Activated CD8-positive, alpha-beta T cell treated with anti-CD3 and anti-CD28 coated beads, Interleukin-2, amount 10 ng/mL, durations not matched to agents 7 days and 5 days (primary cell): ENCODE measurements at regions not wholly inside any gene's neighbourhood (a gene's known extent, or its start where the extent isn't known, plus 50 kb on each side); places are given as distances from the start of the nearest gene placed in this dataset.

Experiments
- ATAC-seq: fragments of 150-1000 bp; cut with Tn5 transposase; one replicate; pipeline ENCODE4 v1.10.0; 2021; ENCODE audit warnings: moderate library complexity
- CTCF ChIA-PET: fragments of 350-600 bp; sonication (Branson Sonifier 250); formaldehyde crosslinking; loops from one replicate; lab custom pipeline; 2021; ENCODE audit warnings: antibody characterized with exemption; lab: Charles Lee
- POLR2A ChIA-PET: fragments of 350-600 bp; sonication (Branson Sonifier 250); formaldehyde crosslinking; loops from one replicate; lab custom pipeline; 2021; ENCODE audit warnings: antibody characterized with exemption; lab: Charles Lee
- DNase-seq: peaks from one replicate; pipeline ENCODE4 v3.0.0-alpha.2; 2020
- H3K27ac Mint-ChIP-seq: one replicate; pipeline ENCODE4 v1.8.0; 2021; ENCODE audit warnings: mild to moderate bottlenecking, mixed read lengths
- H3K27me3 Mint-ChIP-seq: one replicate; pipeline ENCODE4 v1.8.0; 2021; ENCODE audit warnings: low read depth, mixed read lengths
- H3K36me3 Mint-ChIP-seq: one replicate; pipeline ENCODE4 v1.8.0; 2021; ENCODE audit warnings: low read depth, mixed read lengths
- H3K4me1 Mint-ChIP-seq: one replicate; pipeline ENCODE4 v1.8.0; 2021; ENCODE audit warnings: low read depth, mixed read lengths
- H3K4me3 Mint-ChIP-seq: one replicate; pipeline ENCODE4 v1.8.0; 2021; ENCODE audit warnings: mild to moderate bottlenecking, mixed read lengths
- H3K9me3 Mint-ChIP-seq: one replicate; pipeline ENCODE4 v1.8.0; 2022; ENCODE audit warnings: mixed read lengths; ENCODE audit not compliant: insufficient read depth

GRCh38 chr5:159751459-159751858 is 164.8 kb upstream of the ADRA1B start:
- Mint-ChIP-seq H3K4me1 (peaks cover 3% of the 10 kb centered on the region), H3K9me3 (peaks cover 9% of the 10 kb centered on the region), H3K36me3 (no peaks in the 10 kb centered on the region), H3K4me3 (no peak overlapping the region), H3K27ac (no peak overlapping the region), H3K27me3 (no peaks in the 10 kb centered on the region)
- ATAC-seq (no peak), DNase-seq (no peak)
- ChIA-PET CTCF (interaction anchor here (1.4 kb wide), 1 partner anchor 235 kb away, joined by 3 read pairs; no protein-coding TSS in a partner anchor), POLR2A (no interaction called here)

GRCh38 chr5:159752622-159753275 is 163.5 kb upstream of the ADRA1B start:
- Mint-ChIP-seq H3K9me3 (peaks cover 9% of the 10 kb centered on the region), H3K4me1 (peaks cover 3% of the 10 kb centered on the region), H3K36me3 (no peaks in the 10 kb centered on the region), H3K27ac (no peak overlapping the region), H3K27me3 (no peaks in the 10 kb centered on the region), H3K4me3 (no peak overlapping the region)
- CTCF ChIA-PET: interaction anchor here (1.4 kb wide), 1 partner anchor 237 kb away, joined by 3 read pairs; no protein-coding TSS in a partner anchor
- no peak for DNase-seq
- POLR2A ChIA-PET: no interaction called here
- no peak for ATAC-seq

GRCh38 chr5:159758189-159758588 is 158.1 kb upstream of the ADRA1B start:
- POLR2A ChIA-PET: no interaction called here
- CTCF ChIA-PET: no interaction called here
- Mint-ChIP-seq H3K4me3 (no peak overlapping the region), H3K4me1 (peaks cover under 1% of the 10 kb centered on the region), H3K27ac (no peak overlapping the region), H3K36me3 (no peaks in the 10 kb centered on the region), H3K9me3 (no peaks in the 10 kb centered on the region), H3K27me3 (peaks cover 4% of the 10 kb centered on the region)
- ATAC-seq: no peak
- no peak for DNase-seq

GRCh38 chr5:159759791-159760290 is 156.4 kb upstream of the ADRA1B start:
- Mint-ChIP-seq H3K27ac (no peak overlapping the region), H3K9me3 (no peaks in the 10 kb centered on the region), H3K4me1 (peaks cover 17% of the 10 kb centered on the region), H3K36me3 (no peaks in the 10 kb centered on the region), H3K27me3 (peaks cover 4% of the 10 kb centered on the region), H3K4me3 (no peak overlapping the region)
- ChIA-PET POLR2A (no interaction called here), CTCF (no interaction called here)
- ATAC-seq: no peak
- DNase-seq: no peak

GRCh38 chr5:159762921-159763320 is 153.4 kb upstream of the ADRA1B start:
- no peak overlapping the region for H3K4me3 Mint-ChIP-seq
- H3K9me3 Mint-ChIP-seq: no peaks in the 10 kb centered on the region
- CTCF ChIA-PET: no interaction called here
- H3K36me3 Mint-ChIP-seq: no peaks in the 10 kb centered on the region
- no peak for DNase-seq
- no peak for ATAC-seq
- no peak overlapping the region for H3K27ac Mint-ChIP-seq
- H3K4me1 Mint-ChIP-seq: peaks cover 17% of the 10 kb centered on the region
- H3K27me3 Mint-ChIP-seq: peaks cover 20% of the 10 kb centered on the region
- POLR2A ChIA-PET: no interaction called here

- CTCF ChIA-PET: no interaction called here
- Mint-ChIP-seq H3K27ac (no peak overlapping the region), H3K9me3 (no peaks in the 10 kb centered on the region), H3K4me3 (no peak overlapping the region), H3K27me3 (peaks cover 22% of the 10 kb centered on the region), H3K4me1 (peaks cover 17% of the 10 kb centered on the region), H3K36me3 (no peaks in the 10 kb centered on the region)
- DNase-seq: no peak
- POLR2A ChIA-PET: no interaction called here
- ATAC-seq: no peak
Observed at GRCh38 chr5:159763562-159763961, 152.7 kb upstream of the ADRA1B start.

GRCh38 chr5:159764283-159765134 is 151.8 kb upstream of the ADRA1B start:
- CTCF ChIA-PET: no interaction called here
- POLR2A ChIA-PET: no interaction called here
- ATAC-seq: no peak
- no peaks in the 10 kb centered on the region for H3K9me3 Mint-ChIP-seq
- no peak overlapping the region for H3K27ac Mint-ChIP-seq
- DNase-seq: peak; percentile 33
- H3K27me3 Mint-ChIP-seq: peaks cover 29% of the 10 kb centered on the region
- no peaks in the 10 kb centered on the region for H3K36me3 Mint-ChIP-seq
- peaks cover 17% of the 10 kb centered on the region for H3K4me1 Mint-ChIP-seq
- H3K4me3 Mint-ChIP-seq: no peak overlapping the region

- ATAC-seq (no peak), DNase-seq (no peak)
- Mint-ChIP-seq H3K9me3 (no peaks in the 10 kb centered on the region), H3K4me3 (no peak overlapping the region), H3K4me1 (peaks cover 17% of the 10 kb centered on the region), H3K36me3 (no peaks in the 10 kb centered on the region), H3K27me3 (peaks cover 31% of the 10 kb centered on the region), H3K27ac (no peak overlapping the region)
- ChIA-PET CTCF (no interaction called here), POLR2A (no interaction called here)
Observed at GRCh38 chr5:159765135-159765433, 151.2 kb upstream of the ADRA1B start.

- Mint-ChIP-seq H3K27ac (no peak overlapping the region), H3K4me3 (no peak overlapping the region), H3K36me3 (no peaks in the 10 kb centered on the region), H3K27me3 (peaks cover 28% of the 10 kb centered on the region), H3K9me3 (no peaks in the 10 kb centered on the region), H3K4me1 (peaks cover 17% of the 10 kb centered on the region)
- no peak for DNase-seq
- CTCF ChIA-PET: no interaction called here
- POLR2A ChIA-PET: no interaction called here
- ATAC-seq: no peak
Observed at GRCh38 chr5:159765760-159766517, 150.3 kb upstream of the ADRA1B start.

- Mint-ChIP-seq H3K36me3 (no peaks in the 10 kb centered on the region), H3K27me3 (peaks cover 29% of the 10 kb centered on the region), H3K4me3 (no peak overlapping the region), H3K9me3 (no peaks in the 10 kb centered on the region), H3K27ac (no peak overlapping the region), H3K4me1 (peaks cover 21% of the 10 kb centered on the region)
- ChIA-PET CTCF (no interaction called here), POLR2A (no interaction called here)
- ATAC-seq (no peak), DNase-seq (no peak)
Observed at GRCh38 chr5:159768243-159768642, 148.0 kb upstream of the ADRA1B start.

- CTCF ChIA-PET: no interaction called here
- no peak for ATAC-seq
- POLR2A ChIA-PET: no interaction called here
- H3K4me1 Mint-ChIP-seq: peaks cover 22% of the 10 kb centered on the region
- no peaks in the 10 kb centered on the region for H3K36me3 Mint-ChIP-seq
- H3K27ac Mint-ChIP-seq: peak overlapping the region; percentile 5
- H3K9me3 Mint-ChIP-seq: no peaks in the 10 kb centered on the region
- peak overlapping the region; percentile 30 for H3K4me3 Mint-ChIP-seq
- H3K27me3 Mint-ChIP-seq: peaks cover 31% of the 10 kb centered on the region
- no peak for DNase-seq
Observed at GRCh38 chr5:159772698-159773061, 143.6 kb upstream of the ADRA1B start.
